Adrenal gland (tissue), 9 donors: ENCODE measurements at regions not wholly inside any gene's neighbourhood (a gene's known extent, or its start where the extent isn't known, plus 50 kb on each side); places are given as distances from the start of the nearest gene placed in this dataset.

Experiments
- DNase-seq, 7 donors: peaks; one replicate each; pipeline ENCODE4 v3.0.0-alpha.2; 2019 to 2020
- H3K27ac ChIP-seq, 5 donors: fragments of 200-600 bp; sonication (generic) in 4 of 5; 1 replicate in 3 of 5; 2 replicates in 2 of 5; pipeline versions ENCODE4 v1.5.1 to v1.8.0; 2016 to 2020; ENCODE audit warnings: mild to moderate bottlenecking in 1 of 5
- H3K27me3 ChIP-seq: fragments of 200-600 bp; 2 replicates; pipeline ENCODE4 v1.8.0; 2021
- H3K36me3 ChIP-seq, 2 donors: fragments of 200-600 bp; replicated peaks in 1 of 2; 1 replicate in 1 of 2; 2 replicates in 1 of 2; pipeline versions ENCODE4 v1.5.1 to v1.8.0; 2018 to 2022
- H3K4me1 ChIP-seq, 2 donors: fragments of 200-600 bp; replicated peaks in 1 of 2; 1 replicate in 1 of 2; 2 replicates in 1 of 2; pipeline versions ENCODE4 v1.5.1 to v1.8.0; 2018 to 2021
- H3K4me3 ChIP-seq, 4 donors: fragments of 200-600 bp; sonication (generic) in 3 of 4; one replicate each; pipeline ENCODE4 v1.5.1; 2016 to 2018
- H3K9me3 ChIP-seq, 3 donors: fragments of 200-600 bp; sonication (generic) in 1 of 3; replicated peaks in 1 of 3; 1 replicate in 2 of 3; 2 replicates in 1 of 3; pipeline versions ENCODE4 v1.5.1 to v1.8.0; 2016 to 2021
- CTCF ChIP-seq, 6 experiments: fragments of 450-650 bp in 4 of 6; fragments of 200-600 bp in 2 of 6; sonication (generic) in 1 of 6; IDR thresholded peaks; 1 replicate in 5 of 6; 2 replicates in 1 of 6; pipeline versions ENCODE4 v1.5.1 to v1.8.0; 2016 to 2021; ENCODE audit warnings: antibody characterized with exemption in 6 of 6, mild to moderate bottlenecking in 2 of 6, moderate library complexity in 1 of 6
- POLR2A ChIP-seq, 2 donors: fragments of 450-650 bp; IDR thresholded peaks; one replicate each; pipeline ENCODE4 v1.6.1; 2017; ENCODE audit warnings: antibody characterized with exemption in 2 of 2, mild to moderate bottlenecking in 2 of 2, moderate library complexity in 1 of 2
- WGBS, 4 donors: extraction: QIAGEN DNeasy Blood & Tissue Kit in 2 of 4; methylation state at CpG; one replicate each; pipeline versions ENCODE4 v1.1.5 to v1.1.7; 2013 to 2017; 5-methylcytosine and 5-hydroxymethylcytosine counted together
- intact Hi-C, 2 donors: fragments of 100-400 bp; cut with DNase I; formaldehyde crosslinking; loops; one replicate each; pipeline versions ENCODE4 v1.14.1 to v1.15.0; 2022 to 2023
- donor health status: healthy with polysubstance abuse.
- donor health status: Bipolar disorder and iron deficiency.
- donor health status: DM: yes; HTN: yes; CAD: no.
- donor health status: DM: no; HTN: no; CAD: no.
- donor health status: DM: no; HTN: no; CAD: no.

- TF ChIP-seq POLR2A (IDR thresholded peaks at IDR 0.05) (no peak), CTCF (IDR thresholded peaks at IDR 0.05) (no peak)
Observed at GRCh38 chr10:44510379-44511115, 125.7 kb upstream of the CXCL12 start.

GRCh38 chr10:44511166-44511565 lies 126.3 kb upstream of the CXCL12 start:
- intact Hi-C loops: no loop called here
- no peak for TF ChIP-seq CTCF (IDR thresholded peaks at IDR 0.05)
- TF ChIP-seq POLR2A (IDR thresholded peaks at IDR 0.05): no peak
- Histone ChIP-seq H3K9me3 (no peaks in the 10 kb centered on the region), H3K4me1 (no peaks in the 10 kb centered on the region), H3K4me3 (no peak overlapping the region), H3K27ac (no peak overlapping the region), H3K36me3 (no peaks in the 10 kb centered on the region), H3K27me3 (no peaks in the 10 kb centered on the region)
- 80 to 91% (median 87%) methylated on average over 2 of the region's 2 CpGs for WGBS, 4 donors
- no peak for DNase-seq

More at GRCh38 chr10:44510379-44511115, 125.7 kb upstream of the CXCL12 start:
- Histone ChIP-seq H3K9me3 (no peaks in the 10 kb centered on the region), H3K27ac (no peak overlapping the region), H3K4me3 (no peak overlapping the region), H3K4me1 (no peaks in the 10 kb centered on the region), H3K27me3 (no peaks in the 10 kb centered on the region), H3K36me3 (no peaks in the 10 kb centered on the region)
- intact Hi-C loops: no loop called here
- DNase-seq: no peak
- 77 to 85% (median 81%) methylated on average over 5 to 6 of the region's 6 CpGs for WGBS, 4 donors

- DNase-seq: no peak
- WGBS, 4 donors: 75 to 100% (median 89%) methylated on average over 2 of the region's 2 CpGs
- no peaks in the 10 kb centered on the region for H3K36me3 ChIP-seq
- H3K27ac ChIP-seq: no peak overlapping the region
- no peak overlapping the region for H3K4me3 ChIP-seq
- intact Hi-C loops: no loop called here
- H3K27me3 ChIP-seq: no peaks in the 10 kb centered on the region
- no peak for TF ChIP-seq POLR2A (IDR thresholded peaks at IDR 0.05)
- no peak for TF ChIP-seq CTCF (IDR thresholded peaks at IDR 0.05)
- no peaks in the 10 kb centered on the region for H3K9me3 ChIP-seq
- no peaks in the 10 kb centered on the region for H3K4me1 ChIP-seq
Observed at GRCh38 chr10:44511601-44512000, 126.7 kb upstream of the CXCL12 start.

GRCh38 chr10:44512431-44513022 lies 127.6 kb upstream of the CXCL12 start:
- H3K27me3 ChIP-seq: no peaks in the 10 kb centered on the region
- H3K36me3 ChIP-seq: no peaks in the 10 kb centered on the region
- WGBS, 4 donors: 81 to 87% (median 84%) methylated on average over 4 of the region's 4 CpGs
- intact Hi-C loops: no loop called here
- DNase-seq: no peak
- H3K9me3 ChIP-seq: no peaks in the 10 kb centered on the region
- H3K27ac ChIP-seq: no peak overlapping the region
- H3K4me1 ChIP-seq: no peaks in the 10 kb centered on the region
- TF ChIP-seq CTCF (IDR thresholded peaks at IDR 0.05): no peak
- no peak for TF ChIP-seq POLR2A (IDR thresholded peaks at IDR 0.05)
- H3K4me3 ChIP-seq: no peak overlapping the region
